Thyroid gland (tissue), 4 donors: ENCODE measurements at regions not wholly inside any gene's neighbourhood (a gene's known extent, or its start where the extent isn't known, plus 50 kb on each side); places are given as distances from the start of the nearest gene placed in this dataset.

Source experiments
- DNase-seq, 2 donors: peaks; one replicate each; pipeline ENCODE4 v3.0.0-alpha.2; 2019
- H3K27ac ChIP-seq, 3 donors: fragments of 200-600 bp; sonication (generic); 1 replicate in 2 of 3; 2 replicates in 1 of 3; pipeline ENCODE4 v1.5.1; 2016 to 2019; ENCODE audit warnings: mild to moderate bottlenecking in 1 of 3, moderate library complexity in 1 of 3
- H3K27me3 ChIP-seq: fragments of 200-600 bp; sonication (generic); one replicate; pipeline ENCODE4 v1.5.1; 2019
- H3K36me3 ChIP-seq, 2 donors: fragments of 200-600 bp; sonication (generic); one replicate each; pipeline ENCODE4 v1.5.1; 2016 to 2019
- H3K4me1 ChIP-seq, 2 donors: fragments of 200-600 bp; sonication (generic); one replicate each; pipeline ENCODE4 v1.5.1; 2017 to 2019
- H3K4me3 ChIP-seq, 3 donors: fragments of 200-600 bp; sonication (generic); replicated peaks in 1 of 3; 1 replicate in 2 of 3; 2 replicates in 1 of 3; pipeline ENCODE4 v1.5.1; 2016; ENCODE audit warnings: mild to moderate bottlenecking in 1 of 3
- H3K9me3 ChIP-seq: fragments of 200-600 bp; sonication (generic); one replicate; pipeline ENCODE4 v1.5.1; 2017
- POLR2A ChIP-seq, 2 donors: fragments of 450-650 bp; IDR thresholded peaks; one replicate each; pipeline ENCODE4 v1.6.1; 2017; ENCODE audit warnings: antibody characterized with exemption in 2 of 2, mild to moderate bottlenecking in 2 of 2, moderate library complexity in 1 of 2
- WGBS, 2 donors: methylation state at CpG; one replicate each; pipeline ENCODE4 v1.1.5; 2017; 5-methylcytosine and 5-hydroxymethylcytosine counted together
- intact Hi-C: fragments of 100-400 bp; cut with DNase I; formaldehyde crosslinking; loops from one replicate; pipeline ENCODE4 v1.15.1; 2023
- TF ChIP-seq, protein P1 (sequence below), 6 experiments: fragments of 200-600 bp in 3 of 6; fragments of 450-650 bp in 3 of 6; sonication (generic) in 3 of 6; IDR thresholded peaks; one replicate each; pipeline ENCODE4 v1.5.1; 2016 to 2019; ENCODE audit warnings: antibody characterized with exemption in 6 of 6, mild to moderate bottlenecking in 2 of 6, inconsistent platforms in 1 of 6, moderate library complexity in 1 of 6

DNA sequence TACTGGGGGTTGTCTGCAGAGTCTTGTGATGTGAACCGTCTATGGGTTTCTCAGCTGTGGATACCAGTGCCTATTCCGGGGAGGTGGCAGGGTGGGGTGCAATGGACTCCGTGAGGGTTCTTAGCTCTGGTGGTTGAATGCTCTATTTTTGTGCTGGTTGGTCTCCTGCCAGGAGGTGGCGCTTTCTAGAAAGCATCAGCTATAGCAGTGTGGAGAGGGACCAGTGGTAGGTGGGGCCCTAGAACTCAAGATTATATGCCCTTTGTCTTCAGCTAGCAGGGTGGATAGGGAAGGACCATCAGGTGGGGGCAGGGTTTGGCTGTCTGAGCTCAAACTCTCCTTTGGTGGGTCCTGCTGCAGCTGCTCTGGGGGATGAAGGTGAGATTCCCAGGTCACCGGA, 127.3 kb upstream of the PLD5 start:
- Histone ChIP-seq H3K27me3 (no peaks in the 10 kb centered on the region), H3K4me3 (no peak overlapping the region), H3K36me3 (no peaks in the 10 kb centered on the region), H3K4me1 (no peaks in the 10 kb centered on the region), H3K9me3 (no peaks in the 10 kb centered on the region), H3K27ac (no peak overlapping the region)
- TF ChIP-seq POLR2A (IDR thresholded peaks at IDR 0.05), result no peak
- TF ChIP-seq, protein P1, sequence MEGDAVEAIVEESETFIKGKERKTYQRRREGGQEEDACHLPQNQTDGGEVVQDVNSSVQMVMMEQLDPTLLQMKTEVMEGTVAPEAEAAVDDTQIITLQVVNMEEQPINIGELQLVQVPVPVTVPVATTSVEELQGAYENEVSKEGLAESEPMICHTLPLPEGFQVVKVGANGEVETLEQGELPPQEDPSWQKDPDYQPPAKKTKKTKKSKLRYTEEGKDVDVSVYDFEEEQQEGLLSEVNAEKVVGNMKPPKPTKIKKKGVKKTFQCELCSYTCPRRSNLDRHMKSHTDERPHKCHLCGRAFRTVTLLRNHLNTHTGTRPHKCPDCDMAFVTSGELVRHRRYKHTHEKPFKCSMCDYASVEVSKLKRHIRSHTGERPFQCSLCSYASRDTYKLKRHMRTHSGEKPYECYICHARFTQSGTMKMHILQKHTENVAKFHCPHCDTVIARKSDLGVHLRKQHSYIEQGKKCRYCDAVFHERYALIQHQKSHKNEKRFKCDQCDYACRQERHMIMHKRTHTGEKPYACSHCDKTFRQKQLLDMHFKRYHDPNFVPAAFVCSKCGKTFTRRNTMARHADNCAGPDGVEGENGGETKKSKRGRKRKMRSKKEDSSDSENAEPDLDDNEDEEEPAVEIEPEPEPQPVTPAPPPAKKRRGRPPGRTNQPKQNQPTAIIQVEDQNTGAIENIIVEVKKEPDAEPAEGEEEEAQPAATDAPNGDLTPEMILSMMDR (IDR thresholded peaks at IDR 0.05), result no peak
- no peak for DNase-seq
- intact Hi-C loops, result no loop called here
- 49 to 54% methylated on average over 5 of the region's 5 CpGs for WGBS, 2 donors

DNA sequence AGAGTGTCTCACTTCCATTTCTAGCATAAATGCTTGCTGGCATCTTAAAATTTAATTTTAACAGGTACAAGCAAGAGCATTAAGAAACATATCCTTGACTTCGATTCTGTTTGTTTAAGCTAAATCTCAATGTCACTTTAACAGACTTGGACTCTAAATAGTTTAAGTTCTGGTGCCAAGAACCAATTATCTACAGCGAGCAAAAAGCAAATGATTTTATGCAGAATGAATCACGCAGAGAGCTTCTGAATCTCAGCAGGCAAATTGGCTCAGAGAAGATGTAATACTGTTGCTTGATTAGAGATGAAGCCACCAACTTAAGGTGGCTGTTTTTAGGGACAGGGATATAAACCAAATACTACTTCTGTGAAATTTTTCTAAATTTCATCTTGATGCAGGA, 117.0 kb upstream of the PLD5 start:
- Histone ChIP-seq H3K9me3 (no peaks in the 10 kb centered on the region), H3K27me3 (no peaks in the 10 kb centered on the region), H3K27ac (no peak overlapping the region), H3K4me3 (no peak overlapping the region), H3K36me3 (no peaks in the 10 kb centered on the region), H3K4me1 (no peaks in the 10 kb centered on the region)
- TF ChIP-seq, protein P1 (IDR thresholded peaks at IDR 0.05), result no peak
- TF ChIP-seq POLR2A (IDR thresholded peaks at IDR 0.05), result no peak
- WGBS, 2 donors, result 60 to 72% methylated on average over 3 of the region's 3 CpGs
- intact Hi-C loops, result no loop called here
- no peak for DNase-seq

- Histone ChIP-seq H3K27ac (no peak overlapping the region), H3K4me1 (no peaks in the 10 kb centered on the region), H3K4me3 (no peak overlapping the region), H3K36me3 (no peaks in the 10 kb centered on the region), H3K27me3 (no peaks in the 10 kb centered on the region), H3K9me3 (no peaks in the 10 kb centered on the region)
- TF ChIP-seq, protein P1 (IDR thresholded peaks at IDR 0.05), result no peak
- TF ChIP-seq POLR2A (IDR thresholded peaks at IDR 0.05), result no peak
- no peak for DNase-seq
- intact Hi-C loops, result no loop called here
- 88 to 90% methylated on average over 5 of the region's 5 CpGs for WGBS, 2 donors
Measured at GRCh38 chr1:242639104-242639503, 114.6 kb upstream of the PLD5 start.

GRCh38 chr1:242634732-242635131, 110.2 kb upstream of the PLD5 start:
- WGBS, 2 donors, result 76 to 86% methylated on average over 5 of the region's 5 CpGs
- H3K27ac ChIP-seq, result no peak overlapping the region
- H3K4me1 ChIP-seq, result no peaks in the 10 kb centered on the region
- H3K36me3 ChIP-seq, result no peaks in the 10 kb centered on the region
- H3K4me3 ChIP-seq, result no peak overlapping the region
- DNase-seq, result no peak
- TF ChIP-seq, protein P1 (IDR thresholded peaks at IDR 0.05), result no peak
- no peak for TF ChIP-seq POLR2A (IDR thresholded peaks at IDR 0.05)
- no peaks in the 10 kb centered on the region for H3K27me3 ChIP-seq
- no peaks in the 10 kb centered on the region for H3K9me3 ChIP-seq
- intact Hi-C loops, result no loop called here

DNA sequence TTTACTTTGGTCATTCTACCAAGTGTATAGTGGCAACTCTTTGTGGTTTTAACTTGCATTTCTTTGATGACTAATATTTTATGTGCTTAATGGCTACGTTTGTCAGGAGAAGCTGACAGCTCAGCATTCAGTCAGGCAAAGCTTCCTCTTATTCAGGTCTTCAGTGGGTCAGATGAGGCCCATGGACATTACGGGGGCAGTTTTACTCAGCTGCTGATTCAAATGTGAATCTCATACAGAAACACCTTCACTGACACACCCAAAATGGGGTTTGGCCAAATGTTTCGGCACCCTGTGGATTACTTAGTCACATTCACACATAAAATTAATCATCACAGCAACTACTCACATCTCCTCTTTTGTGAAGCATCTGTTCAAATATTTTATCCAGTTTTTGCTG, 104.9 kb upstream of the PLD5 start:
- no peaks in the 10 kb centered on the region for H3K4me1 ChIP-seq
- 70 to 75% methylated on average over 3 of the region's 3 CpGs for WGBS, 2 donors
- intact Hi-C loops, result no loop called here
- no peaks in the 10 kb centered on the region for H3K36me3 ChIP-seq
- DNase-seq, result no peak
- no peaks in the 10 kb centered on the region for H3K27me3 ChIP-seq
- H3K9me3 ChIP-seq, result no peaks in the 10 kb centered on the region
- H3K27ac ChIP-seq, result no peak overlapping the region
- no peak overlapping the region for H3K4me3 ChIP-seq
- TF ChIP-seq POLR2A (IDR thresholded peaks at IDR 0.05), result no peak
- TF ChIP-seq, protein P1 (IDR thresholded peaks at IDR 0.05), result no peak
